DMS153 treated with DMSO at 0.1 percent for 48 hours (cell line): ENCODE measurements at regions not wholly inside any gene's neighbourhood (a gene's known extent, or its start where the extent isn't known, plus 50 kb on each side); places are given as distances from the start of the nearest gene placed in this dataset.
A peak's percentile ranks its signal among the peaks of the same experiment; 100 is the strongest.

Source experiments
- DNase-seq: peaks from one replicate; lab custom pipeline; 2025; ENCODE audit not compliant: unreplicated experiment; lab: John Stamatoyannopoulos, UW

DNA sequence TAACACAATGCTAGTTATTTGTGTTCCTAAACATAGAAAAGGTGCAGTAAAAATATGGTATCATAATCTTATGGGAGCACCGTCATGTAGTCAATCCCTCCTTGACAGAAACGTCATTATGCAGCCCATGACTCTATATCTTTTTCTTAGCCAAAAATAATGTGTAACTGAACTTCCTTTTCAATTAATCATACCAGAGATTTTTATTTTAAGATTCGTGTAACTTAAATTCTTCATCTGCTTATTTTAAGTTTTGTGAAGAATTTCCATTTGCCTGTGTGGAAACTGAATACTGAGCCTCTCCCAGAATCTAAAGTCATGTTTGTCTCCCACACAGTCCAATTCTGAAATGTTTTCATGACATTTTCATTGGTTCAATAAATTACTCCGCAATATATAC, 699.1 kb downstream of the KCNA4 start:
- no peak for DNase-seq

DNA sequence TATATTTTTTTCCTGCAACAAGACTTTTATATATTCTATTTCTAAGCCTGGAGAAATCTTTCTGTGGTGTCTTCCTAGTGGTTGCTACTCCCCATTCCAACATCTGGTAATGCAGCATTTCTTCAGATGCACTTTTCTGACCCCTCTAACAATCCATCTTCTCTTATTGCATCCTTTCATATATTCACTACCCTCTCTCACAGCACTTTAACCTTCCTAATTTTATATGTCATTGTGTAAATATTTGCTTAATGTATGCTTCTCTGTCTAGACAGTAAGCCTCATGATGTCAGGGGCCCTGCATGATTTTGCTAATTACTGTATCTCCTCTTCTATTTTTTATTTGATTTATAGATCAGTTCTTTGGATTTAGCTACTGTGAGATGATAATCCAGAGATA, 701.6 kb downstream of the KCNA4 start:
- DNase-seq, result no peak

DNA sequence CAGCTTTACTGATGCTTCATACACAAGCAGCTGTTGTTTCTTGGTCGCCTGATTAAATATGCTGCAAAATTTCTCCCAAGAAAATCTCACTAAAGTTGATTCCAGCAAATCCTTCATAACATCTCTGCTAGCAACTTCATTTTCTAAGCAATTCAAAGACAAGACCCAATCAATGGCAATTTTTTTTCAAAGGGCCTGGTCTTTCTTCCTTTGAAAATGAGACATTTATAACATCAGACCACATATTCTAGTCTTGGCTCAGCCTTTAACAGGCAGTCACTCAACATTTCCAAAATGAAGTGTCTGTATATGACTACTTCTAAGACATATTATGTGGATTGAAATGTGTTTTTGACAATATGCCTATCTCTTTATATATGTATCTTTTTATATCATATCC, 702.6 kb downstream of the KCNA4 start:
- no peak for DNase-seq

DNA sequence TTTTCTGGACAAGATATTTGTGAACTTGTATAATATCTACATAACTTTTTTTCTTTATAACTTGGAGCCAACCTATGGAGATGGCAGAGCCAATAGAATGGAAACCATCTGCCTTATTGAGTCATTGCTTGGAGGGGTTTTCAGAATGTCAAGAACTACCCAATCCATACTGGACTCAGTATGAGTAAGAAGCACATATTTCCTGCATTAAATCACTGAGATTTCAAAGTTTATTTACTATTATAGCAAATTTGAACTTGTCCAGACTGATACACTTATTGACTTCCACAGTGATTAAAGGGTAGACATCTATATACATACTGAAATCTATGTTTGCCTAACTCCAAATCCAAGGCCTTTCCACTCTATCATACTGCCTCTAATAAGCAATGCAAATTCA, 704.0 kb downstream of the KCNA4 start:
- no peak for DNase-seq

DNA sequence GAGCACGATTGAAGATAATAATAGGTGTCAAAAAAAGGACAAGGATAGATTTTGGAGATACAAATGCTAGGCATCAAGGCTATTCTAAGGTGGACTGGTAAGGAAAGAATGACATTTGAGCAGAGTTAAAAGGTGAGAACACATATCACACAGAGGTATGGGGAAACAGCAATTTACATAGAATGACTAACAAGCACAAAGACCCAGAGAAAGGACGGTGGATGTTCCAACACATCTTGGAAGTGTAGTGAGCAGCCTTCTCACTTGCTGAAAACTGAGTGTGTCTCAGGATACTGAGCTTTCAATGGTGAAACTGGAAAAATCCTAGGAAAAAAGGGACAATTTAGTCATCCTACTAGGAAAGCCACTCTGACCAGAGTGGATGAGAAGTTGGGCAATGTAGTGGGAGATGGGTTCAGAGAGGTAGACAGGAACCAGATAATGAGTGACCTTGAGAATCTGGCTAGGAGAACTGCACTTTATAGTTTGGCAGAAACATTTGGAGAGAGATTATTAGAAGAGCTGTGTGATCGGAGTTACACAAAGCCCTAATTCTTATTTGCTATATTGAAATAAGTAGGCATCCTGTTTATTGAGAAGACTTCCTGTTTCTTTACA, 706.0 kb downstream of the KCNA4 start:
- no peak for DNase-seq

DNA sequence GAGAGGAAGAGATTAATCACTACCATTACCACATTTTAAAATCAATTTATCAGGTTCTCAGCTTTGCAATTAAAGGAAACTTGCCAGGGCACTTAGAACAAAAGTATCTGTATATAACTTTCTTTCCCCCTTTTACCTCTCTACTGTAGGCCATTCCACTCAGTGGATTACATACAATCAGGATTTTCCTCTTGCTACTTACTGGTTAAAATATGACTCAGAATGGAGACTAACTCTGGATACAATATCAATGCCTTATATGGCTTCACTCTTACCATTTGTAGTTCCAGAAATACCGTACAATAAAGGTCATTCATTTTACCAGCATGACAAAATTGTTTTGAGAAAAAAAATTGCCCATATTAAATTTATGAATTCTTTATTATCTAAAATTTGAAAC, 706.8 kb downstream of the KCNA4 start:
- DNase-seq, result no peak

DNA sequence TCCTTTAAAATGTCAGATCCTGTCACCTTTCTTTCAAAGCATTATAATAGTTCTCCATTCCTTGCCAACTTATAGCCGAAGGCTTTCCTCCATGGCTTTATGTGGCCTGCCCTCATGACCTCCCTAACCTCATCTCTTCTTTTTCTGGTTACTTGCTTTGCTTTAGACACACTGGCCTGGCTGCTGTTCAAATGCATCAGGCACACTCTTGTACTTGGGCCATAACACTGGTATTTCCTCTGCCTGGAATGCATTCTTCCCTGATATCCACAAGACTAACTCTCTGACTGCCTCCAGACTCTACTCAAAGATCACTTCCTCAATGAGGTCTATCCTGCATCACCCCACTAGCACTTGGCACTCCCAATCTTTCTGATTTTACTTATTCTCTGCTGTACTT, 710.3 kb downstream of the KCNA4 start:
- DNase-seq, result no peak

DNA sequence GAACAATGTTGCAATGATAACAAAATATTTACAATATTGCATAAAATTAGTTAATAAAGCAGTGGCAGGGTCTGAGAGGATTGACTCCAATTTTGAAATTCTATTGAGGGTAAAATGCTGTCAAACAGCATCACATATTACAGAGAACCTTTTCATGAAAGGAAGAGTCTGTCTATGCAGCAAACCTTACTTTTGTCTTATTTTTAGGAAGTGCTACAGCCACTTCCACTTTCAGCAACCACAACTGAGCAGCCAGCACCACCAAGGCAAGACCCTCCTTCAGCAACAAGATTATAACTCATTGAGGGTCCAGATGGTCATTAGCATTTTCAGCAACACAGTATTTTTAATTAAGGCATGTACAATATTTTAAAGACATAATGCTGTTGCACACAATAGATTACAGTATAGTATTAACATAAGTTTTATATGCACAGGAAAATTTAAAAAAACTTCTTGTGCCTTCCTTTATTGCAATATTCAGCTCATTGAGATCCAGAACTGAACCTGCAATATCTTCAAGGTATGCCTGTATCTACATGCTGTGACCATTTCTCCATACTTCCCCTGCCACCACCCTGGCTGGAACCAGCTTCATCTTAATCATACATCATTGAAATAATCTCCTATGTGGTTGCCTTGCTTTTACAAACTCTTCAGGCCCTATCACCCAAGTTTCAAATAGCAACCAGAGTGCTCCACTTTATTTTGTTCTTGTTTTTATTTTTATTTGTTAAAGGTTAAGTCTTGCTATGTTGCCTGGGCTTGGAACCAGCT, 711.2 kb downstream of the KCNA4 start:
- no peak for DNase-seq

DNA sequence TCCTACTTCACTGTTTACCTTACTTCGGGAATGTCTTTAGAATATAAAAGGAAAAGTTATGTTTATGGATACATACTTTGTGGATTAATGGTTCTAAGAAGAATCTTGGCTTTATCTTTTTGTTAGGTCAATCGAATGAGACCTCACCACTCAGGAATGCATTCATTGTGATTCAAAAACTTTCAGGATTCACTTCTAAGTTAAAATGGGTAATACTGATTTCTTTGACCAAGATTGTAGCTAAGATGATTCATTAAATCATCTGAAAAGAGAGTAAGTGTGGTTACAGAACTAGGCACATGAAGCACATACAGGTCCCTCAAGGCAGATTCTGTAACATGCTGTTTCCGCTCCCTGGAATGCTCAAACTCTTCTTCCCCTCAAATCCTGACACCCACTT, 716.4 kb downstream of the KCNA4 start:
- no peak for DNase-seq

DNA sequence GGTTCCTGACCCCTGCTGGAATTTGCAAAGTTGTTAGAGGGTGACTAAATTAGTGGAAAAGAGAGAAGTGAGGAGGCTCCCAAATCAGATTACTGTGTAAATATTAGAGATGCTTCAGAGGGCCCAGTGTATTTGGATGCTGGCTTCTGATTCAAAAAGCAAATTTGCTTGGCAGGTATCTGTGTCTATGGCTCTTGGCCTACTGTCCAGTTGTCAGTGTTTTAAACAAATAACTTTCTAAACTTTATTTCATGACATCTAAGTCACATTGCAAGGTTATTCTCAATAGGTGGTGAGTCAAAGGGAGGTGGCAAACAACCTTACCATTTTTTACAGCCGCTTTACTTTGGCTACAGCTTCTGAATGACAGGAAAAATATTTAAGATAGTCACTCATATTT, 720.1 kb downstream of the KCNA4 start:
- no peak for DNase-seq

DNA sequence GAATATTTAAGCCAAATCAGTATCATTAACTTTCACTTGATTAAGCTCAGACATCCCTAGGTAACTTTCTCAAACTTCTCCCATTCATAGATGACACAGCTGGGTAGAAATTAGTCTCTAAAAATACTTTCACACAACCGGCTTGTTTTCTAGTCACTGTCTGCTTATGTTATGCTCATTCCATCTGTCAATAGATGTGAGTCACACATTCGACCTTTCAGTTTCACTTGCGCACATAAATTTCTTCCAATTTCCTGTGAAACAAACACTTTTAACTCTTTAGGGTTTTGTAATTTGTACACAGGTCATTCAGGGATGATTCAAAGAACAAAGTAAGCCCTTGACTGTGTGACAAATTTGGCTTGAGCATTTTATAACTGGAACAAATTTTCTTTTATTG, 723.0 kb downstream of the KCNA4 start:
- no peak for DNase-seq

DNA sequence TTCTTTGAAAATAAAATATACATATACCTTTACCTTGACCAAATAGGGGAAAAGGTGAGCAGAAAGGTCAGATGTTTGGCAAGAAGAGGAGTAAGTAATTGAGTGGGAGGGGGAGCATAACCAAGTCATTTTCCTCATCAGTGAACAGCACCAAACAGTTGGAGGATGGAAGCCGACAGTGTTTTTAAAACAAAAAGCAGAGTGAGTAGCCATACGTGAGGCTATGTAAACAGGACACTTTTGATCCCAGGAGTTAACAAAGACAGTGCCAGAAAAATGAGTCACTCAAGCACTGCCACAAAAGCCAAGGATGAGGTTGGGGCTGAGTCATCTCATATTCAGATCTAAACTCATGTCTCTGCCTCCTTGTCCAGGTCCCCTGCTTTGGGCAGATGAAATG, 734.7 kb downstream of the KCNA4 start:
- DNase-seq, result peak; percentile 44

DNA sequence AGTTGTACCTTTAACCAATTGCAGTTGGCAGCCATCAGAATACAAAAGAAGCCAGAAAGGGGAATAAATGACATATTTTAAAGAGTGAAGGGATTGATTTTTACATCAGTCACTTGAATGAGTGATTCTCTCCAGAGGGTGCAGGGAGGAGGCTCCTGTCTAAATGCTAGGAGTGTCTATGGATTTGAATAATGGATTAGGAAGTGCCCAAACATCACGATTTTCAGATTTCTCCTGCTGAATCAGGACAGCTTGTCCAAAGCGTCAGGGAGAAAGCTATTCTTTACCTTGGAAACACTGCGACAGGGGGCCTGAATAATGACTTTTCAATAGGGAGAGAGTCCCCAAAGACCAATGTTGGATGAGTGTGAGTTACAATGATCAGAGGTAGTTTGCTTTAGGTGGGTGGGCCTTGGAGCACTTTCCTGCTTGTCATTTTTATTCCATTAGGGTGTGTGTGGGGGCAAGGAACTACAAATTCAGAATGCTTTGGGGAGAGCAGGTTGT, 735.5 kb downstream of the KCNA4 start:
- DNase-seq, result no peak

DNA sequence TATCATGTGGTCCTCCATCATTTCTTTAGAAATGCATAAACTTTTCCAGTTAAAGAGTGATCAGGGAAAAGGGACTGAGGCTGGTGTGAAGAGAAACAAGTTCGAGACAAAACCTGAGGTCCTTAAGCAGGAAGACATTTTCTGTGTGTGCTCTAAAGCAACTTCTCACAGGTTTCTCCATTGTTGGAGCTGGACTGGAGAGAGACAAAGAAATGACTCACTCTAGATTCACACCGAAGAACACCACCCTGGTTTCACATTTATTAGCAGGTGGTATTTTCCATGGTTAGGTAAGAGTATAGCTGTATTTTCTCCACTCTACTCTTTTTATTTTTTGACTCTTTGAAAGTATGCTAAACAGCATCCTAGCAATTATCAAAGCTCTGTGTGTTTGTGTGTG, 736.4 kb downstream of the KCNA4 start:
- DNase-seq, result no peak

DNA sequence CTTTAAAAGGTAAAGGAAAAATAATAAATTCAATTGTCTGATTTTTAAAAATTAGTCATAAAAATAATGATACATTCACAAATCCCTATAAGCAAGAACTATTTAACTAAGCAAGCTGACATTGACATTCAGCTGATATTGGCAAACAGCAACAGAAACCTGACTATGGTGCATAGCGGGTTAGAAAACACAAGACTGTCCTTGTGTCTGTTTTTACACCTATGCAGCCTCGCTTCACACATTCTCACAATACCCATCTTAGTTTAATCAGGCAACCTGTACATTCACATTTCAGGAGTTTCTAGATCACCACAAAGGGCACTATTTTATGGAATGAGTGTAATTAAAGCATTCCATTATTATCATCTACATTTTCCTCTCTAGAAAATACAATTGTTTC, 737.1 kb downstream of the KCNA4 start:
- no peak for DNase-seq

DNA sequence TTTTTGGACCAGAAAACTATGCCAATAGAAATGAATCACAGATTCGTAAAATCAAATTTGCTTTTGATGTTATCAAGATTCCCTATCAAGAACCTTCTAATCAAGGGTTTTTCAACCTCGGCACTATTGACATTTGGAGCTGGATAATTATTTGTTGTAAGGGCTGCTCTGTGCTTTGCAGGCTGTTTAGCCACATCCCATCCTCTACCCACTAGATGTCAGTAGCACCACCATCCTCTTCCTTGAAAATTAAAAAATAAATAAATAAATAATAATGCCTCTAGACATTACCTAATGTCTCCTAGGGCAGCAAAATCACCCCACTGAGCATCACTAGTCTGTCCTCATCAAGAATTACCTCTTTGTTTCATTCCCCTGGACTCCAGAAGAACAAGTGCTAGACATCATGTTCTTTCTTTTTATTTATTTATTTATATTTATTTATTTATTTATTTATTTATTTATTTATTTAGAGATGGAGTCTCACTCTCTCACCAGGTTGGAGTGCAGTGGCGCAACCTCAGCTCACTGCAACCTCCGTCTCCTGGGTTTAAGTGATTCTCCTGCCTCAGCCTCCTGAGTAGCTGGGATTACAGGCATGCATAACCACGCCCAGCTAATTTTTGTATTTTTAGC, 744.7 kb downstream of the KCNA4 start:
- no peak for DNase-seq

DNA sequence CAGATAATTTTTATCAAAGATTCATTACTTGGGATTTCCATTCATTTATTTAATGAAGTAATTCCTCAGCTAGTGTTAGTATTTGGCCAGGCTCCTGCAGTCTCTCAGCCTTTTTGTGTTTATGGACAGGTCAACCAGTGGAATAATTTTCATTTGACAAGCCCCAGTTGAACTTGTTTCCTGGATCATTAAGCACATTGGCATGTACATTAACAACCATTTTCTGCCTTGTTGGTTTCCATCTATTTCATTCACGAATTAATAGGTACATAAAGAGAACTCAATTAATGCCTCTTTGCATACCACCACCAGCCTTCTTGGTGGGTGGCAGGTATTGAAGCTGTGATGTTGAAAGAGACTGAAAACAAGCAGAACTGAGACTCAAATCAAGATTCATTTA, 745.2 kb downstream of the KCNA4 start:
- no peak for DNase-seq

DNA sequence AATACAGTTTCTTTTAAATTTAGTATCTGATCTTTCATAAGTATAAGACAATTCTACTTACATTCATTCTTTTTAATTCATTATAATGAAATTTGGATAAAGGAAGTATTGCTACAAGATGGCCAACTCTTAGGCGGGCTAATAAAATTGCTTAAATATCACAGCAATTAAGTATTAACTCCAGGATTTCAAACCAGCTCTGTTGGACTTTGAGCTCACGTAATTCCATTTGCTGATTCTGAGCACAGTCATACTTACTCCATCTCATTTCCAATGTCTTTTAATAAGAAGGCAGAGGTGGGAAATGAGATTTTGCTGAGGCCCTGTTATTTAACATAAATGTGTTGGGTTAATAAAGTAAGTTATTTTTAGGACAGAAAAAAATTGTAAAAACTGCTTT, 748.1 kb downstream of the KCNA4 start:
- no peak for DNase-seq

DNA sequence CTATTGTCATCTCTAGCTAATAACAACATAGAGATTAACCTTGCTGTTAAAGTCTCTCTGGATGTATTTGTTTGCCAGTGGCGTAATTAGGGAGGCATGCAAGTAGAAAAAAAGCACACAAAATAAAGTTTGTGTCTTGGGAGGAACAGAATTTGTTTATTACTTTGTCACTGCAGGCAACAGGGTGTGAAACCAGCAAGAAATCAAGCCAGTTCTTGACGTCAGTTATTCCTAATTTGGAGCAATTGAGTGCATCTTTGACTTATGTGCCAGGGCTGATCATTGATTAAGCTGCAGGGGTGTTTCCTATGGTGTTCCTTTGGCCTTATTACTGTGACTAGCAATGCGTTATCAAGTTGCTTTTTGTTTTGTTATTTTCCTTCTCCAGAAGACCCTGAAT, 751.0 kb downstream of the KCNA4 start:
- DNase-seq, result no peak

DNA sequence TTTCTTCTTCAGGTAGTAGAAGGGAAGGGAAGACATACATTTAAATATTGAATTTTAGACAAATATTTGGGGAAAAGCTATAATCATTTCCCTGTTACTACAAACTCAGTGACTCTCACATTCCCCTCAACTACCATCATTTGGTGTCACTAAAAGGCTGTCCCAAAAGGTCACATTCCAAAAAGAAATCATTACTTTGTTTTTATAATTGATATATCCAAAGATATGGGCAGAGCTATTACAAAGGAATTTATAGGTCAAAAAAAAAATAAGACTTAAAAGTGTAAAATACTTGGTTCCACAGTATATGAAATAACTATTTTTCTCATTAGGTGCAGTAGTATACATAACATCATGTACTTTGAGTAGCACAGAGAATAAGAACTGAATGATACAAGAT, 751.4 kb downstream of the KCNA4 start:
- DNase-seq, result no peak

DNA sequence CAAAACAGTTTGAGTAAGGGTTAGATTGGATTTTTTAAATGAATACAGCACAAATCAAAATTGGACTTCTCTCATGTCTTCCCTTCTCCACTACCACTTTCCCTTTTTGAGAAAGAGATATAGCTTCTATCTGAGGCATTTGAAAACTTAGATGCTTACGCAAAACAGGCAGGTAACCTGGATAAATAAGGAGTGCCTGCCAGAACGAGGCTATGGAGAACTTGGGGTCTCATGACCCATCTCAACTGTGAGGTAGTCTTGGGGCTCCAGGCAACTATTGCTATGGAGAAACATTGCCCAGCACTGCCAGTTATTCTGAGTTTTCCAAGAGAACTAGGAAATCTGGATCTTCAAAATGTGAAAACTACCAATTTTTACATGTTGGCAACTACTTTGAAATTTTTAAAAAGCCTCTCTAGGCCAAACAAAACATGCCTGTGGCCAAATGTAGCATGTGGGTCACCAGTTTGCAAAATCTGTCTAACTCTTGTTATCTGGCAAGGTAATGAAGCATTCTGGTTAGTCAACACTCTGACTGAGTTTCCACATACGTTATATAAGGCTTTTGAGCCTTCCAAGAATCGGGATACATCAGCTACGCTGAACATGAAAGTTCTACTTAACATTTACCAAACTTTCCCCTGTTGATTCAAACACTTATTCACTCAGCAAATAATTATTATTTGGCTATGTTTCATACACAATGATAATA, 752.7 kb downstream of the KCNA4 start:
- DNase-seq, result no peak

DNA sequence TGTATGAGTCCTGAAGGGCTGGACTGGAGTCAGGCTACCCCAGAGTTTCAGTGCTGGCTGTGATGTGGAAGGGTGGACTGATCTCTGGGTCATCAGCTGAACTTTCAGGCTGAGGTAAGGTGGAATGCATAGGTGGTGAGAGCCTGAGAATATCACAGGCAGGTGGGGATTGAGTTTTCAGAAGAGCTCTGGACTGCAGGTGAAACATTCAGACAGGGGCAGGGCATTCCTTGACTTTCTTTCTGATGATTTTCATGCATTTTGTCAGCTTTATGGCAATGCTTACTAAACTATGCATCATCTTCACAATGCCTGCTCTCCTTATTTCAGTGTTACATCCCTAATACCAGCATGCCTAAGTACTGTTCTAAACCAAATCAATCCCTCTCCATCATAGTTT, 755.0 kb downstream of the KCNA4 start:
- DNase-seq, result no peak
